GM06990 (cell line): ENCODE measurements at regions not wholly inside any gene's neighbourhood (a gene's known extent, or its start where the extent isn't known, plus 50 kb on each side); places are given as distances from the start of the nearest gene placed in this dataset.

ENCODE experiments used
- DNase-seq: peaks from one replicate; pipeline ENCODE4 v3.0.0-alpha.2; 2011; ENCODE audit not compliant: insufficient read length; ENCODE audit errors: extremely low read depth
- H3K27me3 ChIP-seq: replicated peaks from 2 replicates; pipeline ENCODE4 v1.6.0; 2011; ENCODE audit warnings: low read length; ENCODE audit not compliant: control insufficient read depth, insufficient read depth
- H3K36me3 ChIP-seq: 2 replicates; pipeline ENCODE4 v1.5.1; 2011; ENCODE audit warnings: low read length; ENCODE audit not compliant: control insufficient read depth, insufficient read depth
- H3K4me3 ChIP-seq: replicated peaks from 2 replicates; pipeline ENCODE4 v1.5.1; 2011; ENCODE audit warnings: low read depth, mild to moderate bottlenecking, control low read depth, low read length
- TF ChIP-seq, protein P1 (sequence below): IDR thresholded peaks from 2 replicates; pipeline ENCODE4 v1.5.1; 2011; ENCODE audit warnings: low read length, control low read depth, mild to moderate bottlenecking, inconsistent platforms; ENCODE audit not compliant: insufficient read depth, poor library complexity, severe bottlenecking

DNA sequence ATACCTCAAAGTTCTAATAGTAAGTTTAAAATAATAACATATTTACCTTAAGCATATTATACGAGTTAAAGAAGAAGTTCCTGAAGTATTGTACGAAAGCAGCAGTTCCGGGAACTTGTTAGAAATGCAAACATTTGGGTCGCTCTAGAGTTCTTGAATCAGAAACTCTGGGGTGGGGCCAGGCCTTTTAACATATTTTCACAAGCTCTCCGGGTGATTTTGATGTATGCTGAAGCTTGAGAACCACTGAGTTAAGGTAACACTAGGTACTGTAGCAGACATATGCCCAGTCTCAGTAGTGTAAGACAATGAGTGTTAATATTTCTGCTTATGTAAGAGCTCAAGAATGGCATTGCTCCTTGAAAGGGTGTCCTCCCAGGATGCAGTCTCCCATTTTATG is 461.1 kb downstream of the C3orf38 start:
- no peak for DNase-seq
- TF ChIP-seq, protein P1, sequence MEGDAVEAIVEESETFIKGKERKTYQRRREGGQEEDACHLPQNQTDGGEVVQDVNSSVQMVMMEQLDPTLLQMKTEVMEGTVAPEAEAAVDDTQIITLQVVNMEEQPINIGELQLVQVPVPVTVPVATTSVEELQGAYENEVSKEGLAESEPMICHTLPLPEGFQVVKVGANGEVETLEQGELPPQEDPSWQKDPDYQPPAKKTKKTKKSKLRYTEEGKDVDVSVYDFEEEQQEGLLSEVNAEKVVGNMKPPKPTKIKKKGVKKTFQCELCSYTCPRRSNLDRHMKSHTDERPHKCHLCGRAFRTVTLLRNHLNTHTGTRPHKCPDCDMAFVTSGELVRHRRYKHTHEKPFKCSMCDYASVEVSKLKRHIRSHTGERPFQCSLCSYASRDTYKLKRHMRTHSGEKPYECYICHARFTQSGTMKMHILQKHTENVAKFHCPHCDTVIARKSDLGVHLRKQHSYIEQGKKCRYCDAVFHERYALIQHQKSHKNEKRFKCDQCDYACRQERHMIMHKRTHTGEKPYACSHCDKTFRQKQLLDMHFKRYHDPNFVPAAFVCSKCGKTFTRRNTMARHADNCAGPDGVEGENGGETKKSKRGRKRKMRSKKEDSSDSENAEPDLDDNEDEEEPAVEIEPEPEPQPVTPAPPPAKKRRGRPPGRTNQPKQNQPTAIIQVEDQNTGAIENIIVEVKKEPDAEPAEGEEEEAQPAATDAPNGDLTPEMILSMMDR: no peak
- Histone ChIP-seq H3K36me3 (no peaks in the 10 kb centered on the region), H3K27me3 (no peaks in the 10 kb centered on the region), H3K4me3 (no peak overlapping the region)

DNA sequence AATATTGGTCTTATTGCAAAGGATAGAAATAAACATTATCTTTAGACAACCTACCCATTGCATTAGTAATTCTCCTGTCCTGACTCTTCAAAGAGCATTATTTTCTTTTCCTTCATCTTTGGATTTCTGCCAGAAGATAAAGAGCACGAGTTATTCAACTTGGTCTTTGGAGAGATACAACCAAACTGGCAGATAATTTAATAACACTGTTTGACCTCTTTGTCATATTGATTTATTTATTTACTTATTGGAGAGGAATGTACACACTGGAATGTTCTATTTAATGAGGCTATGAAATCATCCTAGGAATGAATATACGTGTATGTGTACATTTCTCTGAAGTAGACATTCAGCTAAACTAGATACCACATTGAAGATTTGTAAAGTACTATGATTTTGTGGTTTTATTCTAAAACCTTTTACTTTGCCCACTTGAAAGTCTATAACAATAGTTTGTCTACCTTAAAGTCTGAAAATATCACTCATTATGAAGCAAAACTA is 462.1 kb downstream of the C3orf38 start:
- no peak overlapping the region for H3K4me3 ChIP-seq
- no peaks in the 10 kb centered on the region for H3K27me3 ChIP-seq
- H3K36me3 ChIP-seq: no peaks in the 10 kb centered on the region
- TF ChIP-seq, protein P1: no peak
- no peak for DNase-seq

- DNase-seq: no peak
- no peaks in the 10 kb centered on the region for H3K36me3 ChIP-seq
- TF ChIP-seq, protein P1: no peak
- H3K4me3 ChIP-seq: no peak overlapping the region
- H3K27me3 ChIP-seq: no peaks in the 10 kb centered on the region
Measured at GRCh38 chr3:88616413-88616812, 466.7 kb downstream of the C3orf38 start.

DNA sequence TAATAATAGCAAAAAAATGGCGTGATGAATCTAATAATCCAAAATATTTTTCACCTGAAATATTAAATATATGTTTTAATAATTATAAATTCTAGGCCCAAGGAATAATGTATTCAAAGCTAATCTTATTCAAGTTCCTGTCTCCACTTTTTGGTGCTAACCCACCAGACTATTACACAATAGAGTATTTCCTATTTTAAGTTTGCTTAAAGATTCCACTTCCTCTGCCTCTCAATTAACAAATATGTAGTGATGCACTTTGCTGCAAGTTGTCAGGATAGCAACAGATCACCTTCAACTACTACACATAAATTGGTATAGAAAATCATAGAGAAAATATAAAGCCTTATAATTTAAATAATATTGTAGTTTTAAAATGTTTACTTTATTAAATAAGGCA is 467.5 kb downstream of the C3orf38 start:
- DNase-seq: no peak
- Histone ChIP-seq H3K4me3 (no peak overlapping the region), H3K27me3 (no peaks in the 10 kb centered on the region), H3K36me3 (no peaks in the 10 kb centered on the region)
- TF ChIP-seq, protein P1: no peak

- no peak for DNase-seq
Measured at GRCh38 chr3:88618021-88618645, 468.4 kb downstream of the C3orf38 start.

More at GRCh38 chr3:88618021-88618645, 468.4 kb downstream of the C3orf38 start:
- Histone ChIP-seq H3K27me3 (no peaks in the 10 kb centered on the region), H3K4me3 (no peak overlapping the region), H3K36me3 (no peaks in the 10 kb centered on the region)
- TF ChIP-seq, protein P1: no peak
